ENCODE measurements at regions not wholly inside any gene's neighbourhood (a gene's known extent, or its start where the extent isn't known, plus 50 kb on each side); places are given as distances from the start of the nearest gene placed in this dataset.

DNA sequence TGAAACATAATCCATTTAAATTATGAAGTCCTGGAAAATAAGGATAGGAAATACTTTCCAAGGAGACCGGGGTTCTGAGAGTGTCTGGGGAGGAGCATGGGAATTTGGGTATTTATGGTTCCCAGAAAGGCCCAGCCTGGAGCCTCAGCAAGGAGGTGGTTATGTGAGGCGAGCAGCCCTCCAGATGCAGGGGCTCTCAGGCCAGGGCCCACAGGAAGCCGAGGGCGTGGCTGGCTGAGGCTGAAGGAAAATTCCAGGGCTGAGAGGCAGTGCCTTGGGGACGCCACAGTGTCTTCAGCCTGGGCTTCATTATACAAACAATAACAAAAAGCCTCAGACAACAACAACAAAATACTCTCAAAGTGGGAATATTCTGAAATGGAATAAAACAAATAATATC, 86.9 kb upstream of the SERPINE2 start:
- Histone ChIP-seq H3K9me3 (ENCODE audit: low read length) (no peaks in the 10 kb centered on the region), H3K27me3 (ENCODE audit: insufficient read depth, low read depth, low read length) (no peaks in the 10 kb centered on the region), H3K79me2 (replicated peaks; ENCODE audit: insufficient read depth, low read length) (no peaks in the 10 kb centered on the region), H3K36me3 (ENCODE audit: insufficient read depth, low read length) (no peaks in the 10 kb centered on the region), H3K9me2 (ENCODE audit: insufficient read depth, low read length) (no peaks in the 10 kb centered on the region), H3K27ac (ENCODE audit: low read length) (no peak overlapping the region), H3K4me2 (ENCODE audit: low read length) (no peak overlapping the region), H3K9ac (ENCODE audit: low read length) (no peak overlapping the region), H2AFZ (ENCODE audit: low read depth, low read length) (no peak overlapping the region), H4K20me1 (ENCODE audit: insufficient read depth) (no peaks in the 10 kb centered on the region), H3K4me3 (ENCODE audit: low read length) (no peak overlapping the region), H3F3A (ENCODE audit: insufficient read depth, low read length, poor library complexity, severe bottlenecking) (no peaks in the 10 kb centered on the region)
- no peak for TF ChIP-seq RAD21 (conservative IDR thresholded peaks at IDR 0.05)
- no peak for TF ChIP-seq MXI1 (conservative IDR thresholded peaks at IDR 0.05; ENCODE audit: poor library complexity, severe bottlenecking)
- no peak for TF ChIP-seq TAF1 (IDR thresholded peaks at IDR 0.05; ENCODE audit: low read depth)
- no peak for TF ChIP-seq EZH2 (IDR thresholded peaks at IDR 0.05; ENCODE audit: borderline replicate concordance, insufficient read depth, low read length, poor library complexity, severe bottlenecking)
- no peak for TF ChIP-seq EP300 (conservative IDR thresholded peaks at IDR 0.05; ENCODE audit: poor library complexity, severe bottlenecking)
- TF ChIP-seq, protein P1, sequence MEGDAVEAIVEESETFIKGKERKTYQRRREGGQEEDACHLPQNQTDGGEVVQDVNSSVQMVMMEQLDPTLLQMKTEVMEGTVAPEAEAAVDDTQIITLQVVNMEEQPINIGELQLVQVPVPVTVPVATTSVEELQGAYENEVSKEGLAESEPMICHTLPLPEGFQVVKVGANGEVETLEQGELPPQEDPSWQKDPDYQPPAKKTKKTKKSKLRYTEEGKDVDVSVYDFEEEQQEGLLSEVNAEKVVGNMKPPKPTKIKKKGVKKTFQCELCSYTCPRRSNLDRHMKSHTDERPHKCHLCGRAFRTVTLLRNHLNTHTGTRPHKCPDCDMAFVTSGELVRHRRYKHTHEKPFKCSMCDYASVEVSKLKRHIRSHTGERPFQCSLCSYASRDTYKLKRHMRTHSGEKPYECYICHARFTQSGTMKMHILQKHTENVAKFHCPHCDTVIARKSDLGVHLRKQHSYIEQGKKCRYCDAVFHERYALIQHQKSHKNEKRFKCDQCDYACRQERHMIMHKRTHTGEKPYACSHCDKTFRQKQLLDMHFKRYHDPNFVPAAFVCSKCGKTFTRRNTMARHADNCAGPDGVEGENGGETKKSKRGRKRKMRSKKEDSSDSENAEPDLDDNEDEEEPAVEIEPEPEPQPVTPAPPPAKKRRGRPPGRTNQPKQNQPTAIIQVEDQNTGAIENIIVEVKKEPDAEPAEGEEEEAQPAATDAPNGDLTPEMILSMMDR (IDR thresholded peaks at IDR 0.05; ENCODE audit: poor library complexity, severe bottlenecking): no peak
- no peak for TF ChIP-seq POLR2AphosphoS5 (IDR thresholded peaks at IDR 0.05)
- TF ChIP-seq SMC3 (conservative IDR thresholded peaks at IDR 0.05; ENCODE audit: poor library complexity): no peak
- TF ChIP-seq, protein P2, sequence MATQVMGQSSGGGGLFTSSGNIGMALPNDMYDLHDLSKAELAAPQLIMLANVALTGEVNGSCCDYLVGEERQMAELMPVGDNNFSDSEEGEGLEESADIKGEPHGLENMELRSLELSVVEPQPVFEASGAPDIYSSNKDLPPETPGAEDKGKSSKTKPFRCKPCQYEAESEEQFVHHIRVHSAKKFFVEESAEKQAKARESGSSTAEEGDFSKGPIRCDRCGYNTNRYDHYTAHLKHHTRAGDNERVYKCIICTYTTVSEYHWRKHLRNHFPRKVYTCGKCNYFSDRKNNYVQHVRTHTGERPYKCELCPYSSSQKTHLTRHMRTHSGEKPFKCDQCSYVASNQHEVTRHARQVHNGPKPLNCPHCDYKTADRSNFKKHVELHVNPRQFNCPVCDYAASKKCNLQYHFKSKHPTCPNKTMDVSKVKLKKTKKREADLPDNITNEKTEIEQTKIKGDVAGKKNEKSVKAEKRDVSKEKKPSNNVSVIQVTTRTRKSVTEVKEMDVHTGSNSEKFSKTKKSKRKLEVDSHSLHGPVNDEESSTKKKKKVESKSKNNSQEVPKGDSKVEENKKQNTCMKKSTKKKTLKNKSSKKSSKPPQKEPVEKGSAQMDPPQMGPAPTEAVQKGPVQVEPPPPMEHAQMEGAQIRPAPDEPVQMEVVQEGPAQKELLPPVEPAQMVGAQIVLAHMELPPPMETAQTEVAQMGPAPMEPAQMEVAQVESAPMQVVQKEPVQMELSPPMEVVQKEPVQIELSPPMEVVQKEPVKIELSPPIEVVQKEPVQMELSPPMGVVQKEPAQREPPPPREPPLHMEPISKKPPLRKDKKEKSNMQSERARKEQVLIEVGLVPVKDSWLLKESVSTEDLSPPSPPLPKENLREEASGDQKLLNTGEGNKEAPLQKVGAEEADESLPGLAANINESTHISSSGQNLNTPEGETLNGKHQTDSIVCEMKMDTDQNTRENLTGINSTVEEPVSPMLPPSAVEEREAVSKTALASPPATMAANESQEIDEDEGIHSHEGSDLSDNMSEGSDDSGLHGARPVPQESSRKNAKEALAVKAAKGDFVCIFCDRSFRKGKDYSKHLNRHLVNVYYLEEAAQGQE (IDR thresholded peaks at IDR 0.05; ENCODE audit: borderline replicate concordance): no peak

DNA sequence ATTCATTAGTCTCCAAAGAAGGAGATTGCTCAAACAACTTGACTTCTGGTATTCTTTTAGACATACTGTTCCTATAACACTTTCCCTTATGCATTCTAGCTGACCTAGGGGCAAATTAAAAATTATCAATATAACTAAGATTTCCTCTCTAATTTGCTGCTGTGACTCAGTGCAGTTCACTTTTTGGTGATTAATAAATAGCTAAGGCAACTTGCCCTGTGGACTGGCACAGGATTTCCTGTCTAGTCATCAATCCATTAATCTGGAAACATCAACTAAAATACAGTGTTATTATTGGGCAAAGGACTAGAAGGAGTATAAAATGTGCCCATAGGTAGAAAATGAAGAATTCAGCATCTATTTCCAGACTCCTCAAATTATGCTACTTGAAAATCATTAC, 83.5 kb upstream of the SERPINE2 start:
- Histone ChIP-seq H2AFZ (ENCODE audit: low read depth, low read length) (no peak overlapping the region), H3K36me3 (ENCODE audit: insufficient read depth, low read length) (no peaks in the 10 kb centered on the region), H3K9me3 (ENCODE audit: low read length) (no peaks in the 10 kb centered on the region), H3K9ac (ENCODE audit: low read length) (no peak overlapping the region), H3F3A (ENCODE audit: insufficient read depth, low read length, poor library complexity, severe bottlenecking) (no peaks in the 10 kb centered on the region), H4K20me1 (ENCODE audit: insufficient read depth) (no peaks in the 10 kb centered on the region), H3K4me2 (ENCODE audit: low read length) (no peak overlapping the region), H3K79me2 (replicated peaks; ENCODE audit: insufficient read depth, low read length) (no peaks in the 10 kb centered on the region), H3K27me3 (ENCODE audit: insufficient read depth, low read depth, low read length) (no peaks in the 10 kb centered on the region), H3K27ac (ENCODE audit: low read length) (no peak overlapping the region), H3K4me3 (ENCODE audit: low read length) (no peak overlapping the region), H3K9me2 (ENCODE audit: insufficient read depth, low read length) (no peaks in the 10 kb centered on the region)
- TF ChIP-seq EZH2 (IDR thresholded peaks at IDR 0.05; ENCODE audit: borderline replicate concordance, insufficient read depth, low read length, poor library complexity, severe bottlenecking) (no peak), RAD21 (conservative IDR thresholded peaks at IDR 0.05) (no peak), EP300 (conservative IDR thresholded peaks at IDR 0.05; ENCODE audit: poor library complexity, severe bottlenecking) (no peak), POLR2AphosphoS5 (IDR thresholded peaks at IDR 0.05) (no peak), SMC3 (conservative IDR thresholded peaks at IDR 0.05; ENCODE audit: poor library complexity) (no peak), TAF1 (IDR thresholded peaks at IDR 0.05; ENCODE audit: low read depth) (no peak), MXI1 (conservative IDR thresholded peaks at IDR 0.05; ENCODE audit: poor library complexity, severe bottlenecking) (no peak)
- TF ChIP-seq, protein P1 (IDR thresholded peaks at IDR 0.05; ENCODE audit: poor library complexity, severe bottlenecking): no peak
- TF ChIP-seq, protein P2 (IDR thresholded peaks at IDR 0.05; ENCODE audit: borderline replicate concordance): no peak

Measured in neural cell (in vitro differentiated cells).